SK-N-SH treated with all-trans-retinoic acid at 6 μM for 48 hours (cell line): ENCODE measurements at regions not wholly inside any gene's neighbourhood (a gene's known extent, or its start where the extent isn't known, plus 50 kb on each side); places are given as distances from the start of the nearest gene placed in this dataset.

Experiments used
- ESRRG ChIP-seq: fragments of 250-450 bp; sonication (Bioruptor Pico); IDR thresholded peaks from 2 replicates; pipeline ENCODE4 v1.6.1; 2021; ENCODE audit warnings: mild to moderate bottlenecking
- SNAI2 ChIP-seq: fragments of 250-450 bp; sonication (Bioruptor Pico); IDR thresholded peaks from 2 replicates; pipeline ENCODE4 v1.5.0; 2020; ENCODE audit warnings: mild to moderate bottlenecking, moderate library complexity
- ZNF565 ChIP-seq: fragments of 450-650 bp; formaldehyde crosslinking; conservative IDR thresholded peaks from 2 replicates; pipeline ENCODE4 v1.5.0; 2020; ENCODE audit warnings: low read depth, mild to moderate bottlenecking, moderate library complexity

- TF ChIP-seq ZNF565 (CRISPR knock-in tag) (no peak), ESRRG (no peak), SNAI2 (CRISPR knock-in tag) (no peak)
Observed at GRCh38 chr4:171650543-171650942, 162.7 kb upstream of the GALNTL6 start.
